Breast epithelium (tissue), 3 donors: ENCODE measurements at regions not wholly inside any gene's neighbourhood (a gene's known extent, or its start where the extent isn't known, plus 50 kb on each side); places are given as distances from the start of the nearest gene placed in this dataset.

Source experiments
- CTCF ChIP-seq, 3 donors: fragments of 450-650 bp; IDR thresholded peaks; one replicate each; pipeline ENCODE4 v1.5.1; 2016 to 2017; ENCODE audit warnings: antibody characterized with exemption in 3 of 3, mild to moderate bottlenecking in 3 of 3, moderate library complexity in 3 of 3
- POLR2A ChIP-seq: fragments of 450-650 bp; IDR thresholded peaks from one replicate; pipeline ENCODE4 v1.6.1; 2016; ENCODE audit warnings: antibody characterized with exemption, mild to moderate bottlenecking, moderate library complexity
- POLR2AphosphoS5 ChIP-seq, 3 donors: sonication (generic); formaldehyde crosslinking; IDR thresholded peaks; one replicate each; pipeline ENCODE4 v1.6.1; 2017; ENCODE audit warnings: antibody characterized with exemption in 3 of 3

DNA sequence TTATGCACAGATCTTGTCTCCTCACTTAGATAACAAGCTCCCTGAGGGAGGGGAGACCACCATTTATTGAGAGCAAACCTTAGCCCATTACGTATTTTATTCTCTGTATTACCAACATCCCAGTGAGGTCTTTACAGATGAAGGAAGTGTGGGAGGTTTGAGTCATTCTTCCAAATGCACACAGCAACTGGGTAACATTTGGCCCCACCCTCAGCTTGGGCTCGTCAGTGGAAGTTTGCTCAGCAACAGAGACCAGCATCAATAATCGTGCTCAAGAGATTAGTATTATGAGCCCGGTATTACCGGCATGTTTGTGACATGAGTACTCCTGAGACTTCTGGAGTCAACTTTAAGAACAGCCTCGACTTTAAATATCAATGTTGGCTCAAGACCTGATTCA is 168.6 kb downstream of the ETAA1 start:
- TF ChIP-seq CTCF (IDR thresholded peaks at IDR 0.05) (no peak), POLR2AphosphoS5 (IDR thresholded peaks at IDR 0.05) (no peak), POLR2A (no peak)
